GM23338 (cell line): ENCODE measurements at regions not wholly inside any gene's neighbourhood (a gene's known extent, or its start where the extent isn't known, plus 50 kb on each side); places are given as distances from the start of the nearest gene placed in this dataset.
A peak's percentile ranks its signal among the peaks of the same experiment; 100 is the strongest.

Source experiments
- ATAC-seq: fragments of 200-7000 bp; cut with Tn5 transposase; 3 replicates; pipeline ENCODE4 v1.9.1; 2020
- DNase-seq: peaks from one replicate; pipeline ENCODE4 v3.0.0-alpha.2; 2015; ENCODE audit warnings: low spot score
- H2AFZ ChIP-seq: fragments of 200-600 bp; sonication (generic); 2 replicates; pipeline ENCODE4 v1.8.0; 2016; ENCODE audit warnings: antibody characterized with exemption, mild to moderate bottlenecking, moderate library complexity
- H3F3A ChIP-seq: fragments of 200-600 bp; sonication (generic); replicated peaks from 2 replicates; pipeline ENCODE4 v1.8.0; 2017; ENCODE audit warnings: antibody characterized with exemption, mixed run types, low read depth
- H3K27ac ChIP-seq: fragments of 200-600 bp; sonication (generic); 2 replicates; pipeline ENCODE4 v1.6.1; 2016; ENCODE audit warnings: low read depth
- H3K27me3 ChIP-seq: fragments of 200-600 bp; sonication (generic); 2 replicates; pipeline ENCODE4 v1.8.0; 2016; ENCODE audit warnings: mild to moderate bottlenecking, mixed run types, moderate library complexity; ENCODE audit not compliant: insufficient read depth
- H3K36me3 ChIP-seq: fragments of 200-600 bp; sonication (generic); 2 replicates; pipeline ENCODE4 v1.8.0; 2016; ENCODE audit warnings: mild to moderate bottlenecking; ENCODE audit not compliant: insufficient read depth
- H3K4me1 ChIP-seq: fragments of 200-600 bp; sonication (generic); 2 replicates; pipeline ENCODE4 v1.8.0; 2016; ENCODE audit warnings: mild to moderate bottlenecking, moderate library complexity; ENCODE audit not compliant: insufficient read depth
- H3K4me2 ChIP-seq: fragments of 200-600 bp; sonication (generic); 2 replicates; pipeline ENCODE4 v1.7.1; 2017; ENCODE audit warnings: mixed run types
- H3K4me3 ChIP-seq: fragments of 200-600 bp; sonication (generic); 2 replicates; pipeline ENCODE4 v1.6.1; 2016; ENCODE audit warnings: mixed run types
- H3K79me2 ChIP-seq: fragments of 200-600 bp; sonication (generic); replicated peaks from 2 replicates; pipeline ENCODE4 v1.8.0; 2017; ENCODE audit warnings: mild to moderate bottlenecking; ENCODE audit not compliant: insufficient read depth
- H3K9me2 ChIP-seq: fragments of 200-600 bp; sonication (generic); 2 replicates; pipeline ENCODE4 v1.8.0; 2017; ENCODE audit not compliant: insufficient read depth
- H4K20me1 ChIP-seq: fragments of 200-600 bp; sonication (generic); replicated peaks from 2 replicates; pipeline ENCODE4 v1.8.0; 2017; ENCODE audit warnings: mild to moderate bottlenecking; ENCODE audit not compliant: insufficient read depth
- H3K27ac Mint-ChIP-seq: 2 replicates; pipeline ENCODE4 v1.8.0; 2020; ENCODE audit warnings: inconsistent platforms, mild to moderate bottlenecking, moderate library complexity, mixed read lengths
- H3K27me3 Mint-ChIP-seq: 3 replicates; pipeline ENCODE4 v1.8.0; 2022; ENCODE audit warnings: low read depth, mild to moderate bottlenecking, moderate library complexity, mixed read lengths, inconsistent platforms; ENCODE audit not compliant: insufficient read depth, poor library complexity
- H3K36me3 Mint-ChIP-seq: 3 replicates; pipeline ENCODE4 v1.8.0; 2021; ENCODE audit warnings: low read depth, mild to moderate bottlenecking, inconsistent platforms, moderate library complexity, mixed read lengths
- H3K4me1 Mint-ChIP-seq: 3 replicates; pipeline ENCODE4 v1.8.0; 2020; ENCODE audit warnings: mild to moderate bottlenecking, inconsistent platforms, mixed read lengths
- H3K4me3 Mint-ChIP-seq: 3 replicates; pipeline ENCODE4 v1.8.0; 2021; ENCODE audit warnings: moderate library complexity, mild to moderate bottlenecking, inconsistent platforms, mixed read lengths
- H3K9me3 Mint-ChIP-seq: 3 replicates; pipeline ENCODE4 v1.8.0; 2020; ENCODE audit warnings: moderate library complexity, mild to moderate bottlenecking, inconsistent platforms, mixed read lengths
- NANOG ChIP-seq: IDR thresholded peaks from 2 replicates; pipeline ENCODE4 v1.6.1; 2016; ENCODE audit warnings: antibody characterized with exemption, borderline replicate concordance
- TF ChIP-seq, protein P1 (sequence below): fragments of 250-450 bp; sonication (Bioruptor Pico); IDR thresholded peaks from 2 replicates; pipeline ENCODE4 v1.5.0; 2020; ENCODE audit warnings: mild to moderate bottlenecking, moderate library complexity
- TF ChIP-seq, protein P2 (sequence below): IDR thresholded peaks from one replicate; pipeline ENCODE4 v1.6.1; 2018; ENCODE audit warnings: antibody characterized with exemption; ENCODE audit not compliant: unreplicated experiment

- Histone ChIP-seq H3F3A (no peaks in the 10 kb centered on the region), H4K20me1 (no peaks in the 10 kb centered on the region), H3K4me2 (no peak overlapping the region), H3K4me3 (no peak overlapping the region), H3K4me1 (peaks cover 4% of the 10 kb centered on the region; the same call in 1 of the 2 replicates), H3K9me2 (no peaks in the 10 kb centered on the region; the same call in 1 of the 2 replicates), H3K27me3 (no peaks in the 10 kb centered on the region), H2AFZ (no peak overlapping the region), H3K36me3 (no peaks in the 10 kb centered on the region), H3K79me2 (no peaks in the 10 kb centered on the region), H3K27ac (no peak overlapping the region)
- no peaks in the 10 kb centered on the region for H3K9me3 Mint-ChIP-seq
- peaks cover 20% of the 10 kb centered on the region for H3K4me1 Mint-ChIP-seq
- no peaks in the 10 kb centered on the region for H3K36me3 Mint-ChIP-seq
- ATAC-seq (no peak), DNase-seq (no peak)
- H3K27me3 Mint-ChIP-seq, result peaks cover 3% of the 10 kb centered on the region
- H3K4me3 Mint-ChIP-seq, result no peak overlapping the region
- TF ChIP-seq, protein P1, sequence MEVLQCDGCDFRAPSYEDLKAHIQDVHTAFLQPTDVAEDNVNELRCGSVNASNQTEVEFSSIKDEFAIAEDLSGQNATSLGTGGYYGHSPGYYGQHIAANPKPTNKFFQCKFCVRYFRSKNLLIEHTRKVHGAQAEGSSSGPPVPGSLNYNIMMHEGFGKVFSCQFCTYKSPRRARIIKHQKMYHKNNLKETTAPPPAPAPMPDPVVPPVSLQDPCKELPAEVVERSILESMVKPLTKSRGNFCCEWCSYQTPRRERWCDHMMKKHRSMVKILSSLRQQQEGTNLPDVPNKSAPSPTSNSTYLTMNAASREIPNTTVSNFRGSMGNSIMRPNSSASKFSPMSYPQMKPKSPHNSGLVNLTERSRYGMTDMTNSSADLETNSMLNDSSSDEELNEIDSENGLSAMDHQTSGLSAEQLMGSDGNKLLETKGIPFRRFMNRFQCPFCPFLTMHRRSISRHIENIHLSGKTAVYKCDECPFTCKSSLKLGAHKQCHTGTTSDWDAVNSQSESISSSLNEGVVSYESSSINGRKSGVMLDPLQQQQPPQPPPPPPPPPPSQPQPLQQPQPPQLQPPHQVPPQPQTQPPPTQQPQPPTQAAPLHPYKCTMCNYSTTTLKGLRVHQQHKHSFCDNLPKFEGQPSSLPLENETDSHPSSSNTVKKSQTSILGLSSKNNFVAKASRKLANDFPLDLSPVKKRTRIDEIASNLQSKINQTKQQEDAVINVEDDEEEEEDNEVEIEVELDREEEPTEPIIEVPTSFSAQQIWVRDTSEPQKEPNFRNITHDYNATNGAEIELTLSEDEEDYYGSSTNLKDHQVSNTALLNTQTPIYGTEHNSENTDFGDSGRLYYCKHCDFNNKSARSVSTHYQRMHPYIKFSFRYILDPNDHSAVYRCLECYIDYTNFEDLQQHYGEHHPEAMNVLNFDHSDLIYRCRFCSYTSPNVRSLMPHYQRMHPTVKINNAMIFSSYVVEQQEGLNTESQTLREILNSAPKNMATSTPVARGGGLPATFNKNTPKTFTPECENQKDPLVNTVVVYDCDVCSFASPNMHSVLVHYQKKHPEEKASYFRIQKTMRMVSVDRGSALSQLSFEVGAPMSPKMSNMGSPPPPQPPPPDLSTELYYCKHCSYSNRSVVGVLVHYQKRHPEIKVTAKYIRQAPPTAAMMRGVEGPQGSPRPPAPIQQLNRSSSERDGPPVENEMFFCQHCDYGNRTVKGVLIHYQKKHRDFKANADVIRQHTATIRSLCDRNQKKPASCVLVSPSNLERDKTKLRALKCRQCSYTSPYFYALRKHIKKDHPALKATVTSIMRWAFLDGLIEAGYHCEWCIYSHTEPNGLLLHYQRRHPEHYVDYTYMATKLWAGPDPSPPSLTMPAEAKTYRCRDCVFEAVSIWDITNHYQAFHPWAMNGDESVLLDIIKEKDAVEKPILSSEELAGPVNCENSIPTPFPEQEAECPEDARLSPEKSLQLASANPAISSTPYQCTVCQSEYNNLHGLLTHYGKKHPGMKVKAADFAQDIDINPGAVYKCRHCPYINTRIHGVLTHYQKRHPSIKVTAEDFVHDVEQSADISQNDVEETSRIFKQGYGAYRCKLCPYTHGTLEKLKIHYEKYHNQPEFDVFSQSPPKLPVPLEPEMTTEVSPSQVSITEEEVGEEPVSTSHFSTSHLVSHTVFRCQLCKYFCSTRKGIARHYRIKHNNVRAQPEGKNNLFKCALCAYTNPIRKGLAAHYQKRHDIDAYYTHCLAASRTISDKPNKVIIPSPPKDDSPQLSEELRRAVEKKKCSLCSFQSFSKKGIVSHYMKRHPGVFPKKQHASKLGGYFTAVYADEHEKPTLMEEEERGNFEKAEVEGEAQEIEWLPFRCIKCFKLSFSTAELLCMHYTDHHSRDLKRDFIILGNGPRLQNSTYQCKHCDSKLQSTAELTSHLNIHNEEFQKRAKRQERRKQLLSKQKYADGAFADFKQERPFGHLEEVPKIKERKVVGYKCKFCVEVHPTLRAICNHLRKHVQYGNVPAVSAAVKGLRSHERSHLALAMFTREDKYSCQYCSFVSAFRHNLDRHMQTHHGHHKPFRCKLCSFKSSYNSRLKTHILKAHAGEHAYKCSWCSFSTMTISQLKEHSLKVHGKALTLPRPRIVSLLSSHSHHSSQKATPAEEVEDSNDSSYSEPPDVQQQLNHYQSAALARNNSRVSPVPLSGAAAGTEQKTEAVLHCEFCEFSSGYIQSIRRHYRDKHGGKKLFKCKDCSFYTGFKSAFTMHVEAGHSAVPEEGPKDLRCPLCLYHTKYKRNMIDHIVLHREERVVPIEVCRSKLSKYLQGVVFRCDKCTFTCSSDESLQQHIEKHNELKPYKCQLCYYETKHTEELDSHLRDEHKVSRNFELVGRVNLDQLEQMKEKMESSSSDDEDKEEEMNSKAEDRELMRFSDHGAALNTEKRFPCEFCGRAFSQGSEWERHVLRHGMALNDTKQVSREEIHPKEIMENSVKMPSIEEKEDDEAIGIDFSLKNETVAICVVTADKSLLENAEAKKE (CRISPR knock-in tag), result no peak
- TF ChIP-seq NANOG, result no peak
- peak overlapping the region; percentile 70; the same call in 1 of the 2 replicates for H3K27ac Mint-ChIP-seq
Measured at GRCh38 chr4:173696551-173696950, 166.5 kb upstream of the HAND2 start.

DNA sequence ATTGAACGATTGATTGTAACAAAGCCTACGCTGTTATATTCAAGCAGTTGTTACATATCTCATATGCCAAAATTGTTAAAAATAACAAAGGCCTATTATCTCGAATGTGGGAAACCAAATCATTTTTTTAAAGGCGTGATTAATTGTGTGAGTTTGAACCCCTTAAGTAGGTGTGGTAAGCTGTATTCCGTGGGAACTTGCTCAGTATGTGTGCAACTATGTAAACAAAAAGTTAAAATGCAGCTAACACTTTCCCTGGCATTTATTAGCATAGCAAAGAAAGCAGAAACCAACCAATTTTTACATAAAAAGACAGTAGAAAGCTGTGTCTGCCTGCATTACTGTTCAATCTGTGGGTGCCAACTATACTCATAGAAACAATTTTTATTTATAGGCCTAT is 166.0 kb upstream of the HAND2 start:
- Mint-ChIP-seq H3K36me3 (no peaks in the 10 kb centered on the region), H3K27me3 (peaks cover 3% of the 10 kb centered on the region), H3K4me3 (no peak overlapping the region), H3K4me1 (peaks cover 20% of the 10 kb centered on the region), H3K27ac (no peak overlapping the region), H3K9me3 (no peaks in the 10 kb centered on the region)
- no peaks in the 10 kb centered on the region; the same call in 1 of the 2 replicates for H3K9me2 ChIP-seq
- H2AFZ ChIP-seq, result no peak overlapping the region
- TF ChIP-seq, protein P2, sequence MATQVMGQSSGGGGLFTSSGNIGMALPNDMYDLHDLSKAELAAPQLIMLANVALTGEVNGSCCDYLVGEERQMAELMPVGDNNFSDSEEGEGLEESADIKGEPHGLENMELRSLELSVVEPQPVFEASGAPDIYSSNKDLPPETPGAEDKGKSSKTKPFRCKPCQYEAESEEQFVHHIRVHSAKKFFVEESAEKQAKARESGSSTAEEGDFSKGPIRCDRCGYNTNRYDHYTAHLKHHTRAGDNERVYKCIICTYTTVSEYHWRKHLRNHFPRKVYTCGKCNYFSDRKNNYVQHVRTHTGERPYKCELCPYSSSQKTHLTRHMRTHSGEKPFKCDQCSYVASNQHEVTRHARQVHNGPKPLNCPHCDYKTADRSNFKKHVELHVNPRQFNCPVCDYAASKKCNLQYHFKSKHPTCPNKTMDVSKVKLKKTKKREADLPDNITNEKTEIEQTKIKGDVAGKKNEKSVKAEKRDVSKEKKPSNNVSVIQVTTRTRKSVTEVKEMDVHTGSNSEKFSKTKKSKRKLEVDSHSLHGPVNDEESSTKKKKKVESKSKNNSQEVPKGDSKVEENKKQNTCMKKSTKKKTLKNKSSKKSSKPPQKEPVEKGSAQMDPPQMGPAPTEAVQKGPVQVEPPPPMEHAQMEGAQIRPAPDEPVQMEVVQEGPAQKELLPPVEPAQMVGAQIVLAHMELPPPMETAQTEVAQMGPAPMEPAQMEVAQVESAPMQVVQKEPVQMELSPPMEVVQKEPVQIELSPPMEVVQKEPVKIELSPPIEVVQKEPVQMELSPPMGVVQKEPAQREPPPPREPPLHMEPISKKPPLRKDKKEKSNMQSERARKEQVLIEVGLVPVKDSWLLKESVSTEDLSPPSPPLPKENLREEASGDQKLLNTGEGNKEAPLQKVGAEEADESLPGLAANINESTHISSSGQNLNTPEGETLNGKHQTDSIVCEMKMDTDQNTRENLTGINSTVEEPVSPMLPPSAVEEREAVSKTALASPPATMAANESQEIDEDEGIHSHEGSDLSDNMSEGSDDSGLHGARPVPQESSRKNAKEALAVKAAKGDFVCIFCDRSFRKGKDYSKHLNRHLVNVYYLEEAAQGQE, result no peak
- H3K4me2 ChIP-seq, result no peak overlapping the region
- no peaks in the 10 kb centered on the region for H3K79me2 ChIP-seq
- DNase-seq (no peak), ATAC-seq (no peak)
- no peaks in the 10 kb centered on the region for H3K27me3 ChIP-seq
- H3F3A ChIP-seq, result no peaks in the 10 kb centered on the region
- H3K4me3 ChIP-seq, result no peak overlapping the region
- H3K36me3 ChIP-seq, result no peaks in the 10 kb centered on the region
- H3K27ac ChIP-seq, result no peak overlapping the region
- peaks cover 4% of the 10 kb centered on the region; the same call in 1 of the 2 replicates for H3K4me1 ChIP-seq
- no peaks in the 10 kb centered on the region for H4K20me1 ChIP-seq
